Omental fat pad (tissue), 3 donors: ENCODE measurements at regions not wholly inside any gene's neighbourhood (a gene's known extent, or its start where the extent isn't known, plus 50 kb on each side); places are given as distances from the start of the nearest gene placed in this dataset.

Experiments used
- ATAC-seq: fragments of 150-250 bp; one replicate; pipeline ENCODE4 v1.9.1; 2016; ENCODE audit warnings: mild to moderate bottlenecking, moderate library complexity; ENCODE audit not compliant: low FRiP score
- DNase-seq: peaks from one replicate; pipeline ENCODE4 v3.0.0-alpha.2; 2019; ENCODE audit warnings: low spot score
- TF ChIP-seq, protein P1 (sequence below), 3 donors: fragments of 450-650 bp; IDR thresholded peaks; one replicate each; pipeline ENCODE4 v1.5.1; 2016 to 2017; ENCODE audit warnings: antibody characterized with exemption in 3 of 3, mild to moderate bottlenecking in 3 of 3, moderate library complexity in 2 of 3

DNA sequence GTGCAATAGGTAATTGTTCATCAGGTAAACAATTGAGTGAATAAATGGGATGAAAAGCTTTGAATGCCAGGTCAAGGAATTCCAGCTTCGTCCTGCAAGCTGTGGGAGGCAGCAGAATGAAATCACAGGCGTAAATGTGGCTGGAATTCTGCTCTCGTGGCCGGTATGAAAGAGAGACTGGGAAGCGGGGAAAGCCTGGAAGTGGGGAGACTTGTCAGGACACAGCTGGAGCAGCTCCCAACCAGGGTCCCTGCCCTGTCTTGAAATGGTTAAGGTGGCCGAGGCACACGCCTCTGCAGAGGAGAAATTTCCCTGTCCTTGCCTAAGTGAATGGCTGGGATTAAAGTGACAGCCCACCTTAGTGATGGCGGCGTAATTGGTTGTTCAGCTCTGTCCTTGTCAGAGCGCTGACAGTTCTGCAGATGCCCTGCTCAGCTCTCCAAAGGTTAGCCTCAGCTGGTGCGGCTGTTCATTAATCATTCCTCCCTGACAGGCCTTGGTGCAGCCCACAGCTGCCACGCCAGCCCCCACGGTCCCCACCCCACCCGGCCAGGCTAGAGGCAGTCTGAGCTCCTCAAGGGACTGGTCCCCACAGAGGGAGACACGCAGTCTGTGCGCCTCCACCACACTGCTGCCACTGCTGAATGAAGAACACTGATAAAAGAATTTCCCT lies 398.3 kb upstream of the POU3F1 start:
- TF ChIP-seq, protein P1, sequence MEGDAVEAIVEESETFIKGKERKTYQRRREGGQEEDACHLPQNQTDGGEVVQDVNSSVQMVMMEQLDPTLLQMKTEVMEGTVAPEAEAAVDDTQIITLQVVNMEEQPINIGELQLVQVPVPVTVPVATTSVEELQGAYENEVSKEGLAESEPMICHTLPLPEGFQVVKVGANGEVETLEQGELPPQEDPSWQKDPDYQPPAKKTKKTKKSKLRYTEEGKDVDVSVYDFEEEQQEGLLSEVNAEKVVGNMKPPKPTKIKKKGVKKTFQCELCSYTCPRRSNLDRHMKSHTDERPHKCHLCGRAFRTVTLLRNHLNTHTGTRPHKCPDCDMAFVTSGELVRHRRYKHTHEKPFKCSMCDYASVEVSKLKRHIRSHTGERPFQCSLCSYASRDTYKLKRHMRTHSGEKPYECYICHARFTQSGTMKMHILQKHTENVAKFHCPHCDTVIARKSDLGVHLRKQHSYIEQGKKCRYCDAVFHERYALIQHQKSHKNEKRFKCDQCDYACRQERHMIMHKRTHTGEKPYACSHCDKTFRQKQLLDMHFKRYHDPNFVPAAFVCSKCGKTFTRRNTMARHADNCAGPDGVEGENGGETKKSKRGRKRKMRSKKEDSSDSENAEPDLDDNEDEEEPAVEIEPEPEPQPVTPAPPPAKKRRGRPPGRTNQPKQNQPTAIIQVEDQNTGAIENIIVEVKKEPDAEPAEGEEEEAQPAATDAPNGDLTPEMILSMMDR (IDR thresholded peaks at IDR 0.05), result no peak
- ATAC-seq, result no peak
- DNase-seq, result no peak

DNA sequence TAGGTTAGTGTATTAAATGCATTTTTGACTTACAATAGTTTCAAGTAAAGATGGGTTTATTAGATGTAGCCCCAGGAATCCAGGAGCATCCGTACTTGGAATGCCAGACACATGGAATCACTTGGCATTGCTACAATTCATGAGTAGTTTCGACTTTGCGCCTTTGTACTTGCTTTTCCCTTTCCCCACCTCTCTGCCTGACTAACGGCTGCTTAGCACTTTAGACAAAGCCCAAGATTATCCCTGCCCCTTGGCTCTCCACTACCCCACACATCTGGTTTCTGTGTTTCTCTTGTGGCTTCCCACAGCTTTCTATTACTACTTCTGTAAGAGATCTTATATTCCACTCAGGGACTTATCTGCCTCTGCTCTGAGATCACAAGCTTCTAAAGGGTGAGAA lies 397.7 kb upstream of the POU3F1 start:
- no peak for ATAC-seq

DNA sequence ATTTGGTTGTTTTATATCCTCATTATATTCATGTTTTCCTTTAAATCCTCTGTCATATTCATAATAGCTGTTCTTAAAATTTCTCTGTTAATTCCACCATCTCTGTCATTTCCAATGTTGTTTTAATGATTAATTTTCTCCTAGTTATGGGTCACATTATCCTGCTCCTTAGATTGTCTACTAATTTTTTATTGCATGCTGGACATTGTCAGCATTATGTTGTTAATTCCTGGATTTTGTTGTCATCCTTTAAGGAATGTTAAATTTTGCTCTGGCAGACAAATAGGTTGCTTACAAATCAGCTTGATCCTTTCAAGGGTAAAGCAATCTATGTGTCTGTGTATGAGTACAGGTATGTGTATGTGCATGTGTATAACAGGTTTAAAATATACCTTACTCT lies 393.8 kb upstream of the POU3F1 start:
- no peak for ATAC-seq
- DNase-seq, result no peak
- TF ChIP-seq, protein P1 (IDR thresholded peaks at IDR 0.05), result no peak

More for the DNA sequence above, 397.7 kb upstream of the POU3F1 start:
- TF ChIP-seq, protein P1 (IDR thresholded peaks at IDR 0.05), result no peak
- no peak for DNase-seq

DNA sequence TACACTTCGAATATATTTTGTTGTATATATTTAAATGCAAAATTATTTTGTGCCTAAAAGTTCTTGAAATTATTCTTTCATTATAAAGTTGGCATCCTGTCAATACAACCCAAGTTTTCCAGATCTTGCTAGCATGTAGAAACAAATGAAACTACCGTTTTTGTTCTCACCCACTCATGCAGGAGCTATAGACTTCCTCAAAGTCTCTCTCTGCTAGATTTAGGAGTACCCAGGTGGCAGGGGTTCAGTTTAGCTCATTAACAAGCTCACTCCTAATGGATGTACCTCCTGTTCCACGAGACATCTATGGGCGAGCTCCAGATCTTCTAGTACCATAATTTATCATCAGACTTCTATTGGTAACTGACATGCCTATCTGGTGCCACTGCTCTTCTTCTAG lies 390.2 kb upstream of the POU3F1 start:
- TF ChIP-seq, protein P1 (IDR thresholded peaks at IDR 0.05), result no peak
- DNase-seq (no peak), ATAC-seq (no peak)

DNA sequence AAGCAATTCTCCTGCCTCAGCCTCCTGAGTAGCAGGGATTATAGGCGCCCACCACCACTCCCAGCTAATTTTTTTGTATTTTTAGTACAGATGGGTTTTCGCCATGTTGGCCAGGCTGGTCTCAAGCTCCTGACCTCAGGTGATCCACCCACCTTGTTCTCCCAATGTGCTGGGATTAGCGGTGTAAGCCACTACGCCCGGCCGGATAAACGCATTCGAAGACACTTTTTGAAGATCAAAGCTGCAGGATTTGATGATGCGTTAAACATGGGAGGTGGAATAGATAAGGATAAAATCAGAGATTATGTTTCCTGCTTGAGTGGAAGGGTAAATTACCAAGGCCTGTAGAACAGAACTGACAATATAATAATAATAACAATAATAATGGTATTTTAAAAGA lies 389.4 kb upstream of the POU3F1 start:
- DNase-seq (no peak), ATAC-seq (no peak)
- TF ChIP-seq, protein P1 (IDR thresholded peaks at IDR 0.05), result no peak

DNA sequence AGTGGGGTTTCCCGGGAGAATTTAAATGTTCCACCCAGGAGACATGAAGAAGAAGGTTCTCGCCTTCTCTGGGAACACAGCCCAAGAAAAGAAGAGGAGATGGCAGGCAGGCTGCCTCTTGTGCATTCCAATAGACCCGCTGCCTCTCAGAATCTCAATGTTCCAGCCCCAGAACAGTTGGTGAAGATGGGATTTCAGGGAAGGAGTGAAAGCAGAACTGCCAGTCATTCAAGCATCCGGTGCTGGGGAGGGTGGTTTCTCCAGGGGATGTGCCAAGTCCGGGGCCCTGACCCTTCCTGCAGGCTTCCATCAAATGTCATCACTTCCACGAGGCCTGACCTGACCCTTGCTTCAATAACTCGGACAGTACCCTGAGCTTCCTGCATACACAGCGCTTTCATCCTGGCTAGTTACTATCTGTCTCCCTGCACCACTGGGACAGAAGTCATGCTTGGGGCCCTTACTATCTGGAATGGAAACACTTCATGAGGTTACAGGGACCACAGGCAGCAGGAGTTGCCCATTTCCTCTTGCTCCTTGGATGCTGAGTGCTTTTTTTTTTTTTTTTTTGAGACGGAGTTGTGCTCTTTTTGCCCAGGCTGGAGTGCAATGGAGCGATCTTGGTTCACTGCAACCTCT lies 386.6 kb upstream of the POU3F1 start:
- DNase-seq (no peak), ATAC-seq (no peak)
- TF ChIP-seq, protein P1 (IDR thresholded peaks at IDR 0.05), result no peak
